ENCODE measurements at regions not wholly inside any gene's neighbourhood (a gene's known extent, or its start where the extent isn't known, plus 50 kb on each side); places are given as distances from the start of the nearest gene placed in this dataset.

- Mint-ChIP-seq H3K27ac (no peak overlapping the region), H3K4me1 (no peaks in the 10 kb centered on the region), H3K9me3 (peaks cover 13% of the 10 kb centered on the region), H3K27me3 (peaks cover 3% of the 10 kb centered on the region), H3K36me3 (ENCODE audit: low read depth) (no peaks in the 10 kb centered on the region), H3K4me3 (no peak overlapping the region)
- no peak for ATAC-seq (replicated peaks)
Observed at GRCh38 chr20:22402550-22402949, 181.8 kb downstream of the FOXA2 start.

- H3K4me3 Mint-ChIP-seq, result no peak overlapping the region
- no peaks in the 10 kb centered on the region for H3K4me1 Mint-ChIP-seq
- ATAC-seq (replicated peaks), result no peak
- no peaks in the 10 kb centered on the region for H3K36me3 Mint-ChIP-seq (ENCODE audit: low read depth)
- no peak overlapping the region for H3K27ac Mint-ChIP-seq
- peaks cover 3% of the 10 kb centered on the region for H3K27me3 Mint-ChIP-seq
- H3K9me3 Mint-ChIP-seq, result peaks cover 13% of the 10 kb centered on the region
Observed at GRCh38 chr20:22400440-22400839, 183.9 kb downstream of the FOXA2 start.

- H3K4me1 Mint-ChIP-seq, result no peaks in the 10 kb centered on the region
- ATAC-seq (replicated peaks), result no peak
- no peaks in the 10 kb centered on the region for H3K27me3 Mint-ChIP-seq
- H3K4me3 Mint-ChIP-seq, result no peak overlapping the region
- H3K27ac Mint-ChIP-seq, result no peak overlapping the region
- no peaks in the 10 kb centered on the region for H3K36me3 Mint-ChIP-seq (ENCODE audit: low read depth)
- peaks cover 11% of the 10 kb centered on the region for H3K9me3 Mint-ChIP-seq
Observed at GRCh38 chr20:22394583-22394982, 189.8 kb downstream of the FOXA2 start.

GRCh38 chr20:22390543-22390903 is 193.8 kb downstream of the FOXA2 start:
- Mint-ChIP-seq H3K27me3 (no peaks in the 10 kb centered on the region), H3K4me3 (no peak overlapping the region), H3K9me3 (no peaks in the 10 kb centered on the region), H3K4me1 (no peaks in the 10 kb centered on the region), H3K27ac (no peak overlapping the region), H3K36me3 (ENCODE audit: low read depth) (no peaks in the 10 kb centered on the region)
- no peak for ATAC-seq (replicated peaks)

- no peaks in the 10 kb centered on the region for H3K4me1 Mint-ChIP-seq
Observed at GRCh38 chr20:22389836-22390542, 194.4 kb downstream of the FOXA2 start.

GRCh38 chr20:22387452-22387851 is 196.9 kb downstream of the FOXA2 start:
- H3K27ac Mint-ChIP-seq, result no peak overlapping the region
- no peaks in the 10 kb centered on the region for H3K27me3 Mint-ChIP-seq
- no peak overlapping the region for H3K4me3 Mint-ChIP-seq
- ATAC-seq (replicated peaks), result no peak
- H3K4me1 Mint-ChIP-seq, result no peaks in the 10 kb centered on the region
- no peaks in the 10 kb centered on the region for H3K36me3 Mint-ChIP-seq (ENCODE audit: low read depth)
- H3K9me3 Mint-ChIP-seq, result no peaks in the 10 kb centered on the region

More at GRCh38 chr20:22389836-22390542, 194.4 kb downstream of the FOXA2 start:
- ATAC-seq (replicated peaks), result no peak
- Mint-ChIP-seq H3K4me3 (no peak overlapping the region), H3K36me3 (ENCODE audit: low read depth) (no peaks in the 10 kb centered on the region), H3K27ac (no peak overlapping the region), H3K27me3 (no peaks in the 10 kb centered on the region), H3K9me3 (no peaks in the 10 kb centered on the region)

GRCh38 chr20:22386306-22386623 is 198.1 kb downstream of the FOXA2 start:
- Mint-ChIP-seq H3K27me3 (no peaks in the 10 kb centered on the region), H3K9me3 (peaks cover 3% of the 10 kb centered on the region), H3K4me1 (no peaks in the 10 kb centered on the region), H3K4me3 (no peak overlapping the region), H3K27ac (no peak overlapping the region), H3K36me3 (ENCODE audit: low read depth) (no peaks in the 10 kb centered on the region)
- no peak for ATAC-seq (replicated peaks)

- no peak for ATAC-seq (replicated peaks)
- Mint-ChIP-seq H3K4me1 (no peaks in the 10 kb centered on the region), H3K36me3 (ENCODE audit: low read depth) (no peaks in the 10 kb centered on the region), H3K27ac (no peak overlapping the region), H3K4me3 (no peak overlapping the region), H3K9me3 (peaks cover 3% of the 10 kb centered on the region), H3K27me3 (no peaks in the 10 kb centered on the region)
Observed at GRCh38 chr20:22385602-22386305, 198.6 kb downstream of the FOXA2 start.

- Mint-ChIP-seq H3K27me3 (no peaks in the 10 kb centered on the region), H3K4me1 (no peaks in the 10 kb centered on the region), H3K27ac (no peak overlapping the region), H3K36me3 (ENCODE audit: low read depth) (no peaks in the 10 kb centered on the region), H3K9me3 (peaks cover 3% of the 10 kb centered on the region), H3K4me3 (no peak overlapping the region)
- no peak for ATAC-seq (replicated peaks)
Observed at GRCh38 chr20:22384978-22385377, 199.4 kb downstream of the FOXA2 start.

- Mint-ChIP-seq H3K36me3 (ENCODE audit: low read depth) (no peaks in the 10 kb centered on the region), H3K9me3 (peaks cover 3% of the 10 kb centered on the region), H3K4me1 (no peaks in the 10 kb centered on the region), H3K4me3 (no peak overlapping the region), H3K27ac (no peak overlapping the region), H3K27me3 (no peaks in the 10 kb centered on the region)
- no peak for ATAC-seq (replicated peaks)
Observed at GRCh38 chr20:22383156-22383555, 201.2 kb downstream of the FOXA2 start.

- Mint-ChIP-seq H3K9me3 (peaks cover 4% of the 10 kb centered on the region), H3K27me3 (no peaks in the 10 kb centered on the region), H3K4me1 (no peaks in the 10 kb centered on the region), H3K4me3 (no peak overlapping the region), H3K27ac (no peak overlapping the region), H3K36me3 (ENCODE audit: low read depth) (no peaks in the 10 kb centered on the region)
- no peak for ATAC-seq (replicated peaks)
Observed at GRCh38 chr20:22382742-22383141, 201.6 kb downstream of the FOXA2 start.

GRCh38 chr20:22381812-22382416 is 202.5 kb downstream of the FOXA2 start:
- ATAC-seq (replicated peaks), result no peak
- H3K4me1 Mint-ChIP-seq, result no peaks in the 10 kb centered on the region
- H3K9me3 Mint-ChIP-seq, result peaks cover 6% of the 10 kb centered on the region
- H3K27ac Mint-ChIP-seq, result no peak overlapping the region
- no peaks in the 10 kb centered on the region for H3K27me3 Mint-ChIP-seq
- H3K36me3 Mint-ChIP-seq (ENCODE audit: low read depth), result no peaks in the 10 kb centered on the region
- H3K4me3 Mint-ChIP-seq, result no peak overlapping the region

GRCh38 chr20:22379472-22379871 is 204.9 kb downstream of the FOXA2 start:
- Mint-ChIP-seq H3K27me3 (no peaks in the 10 kb centered on the region), H3K27ac (no peak overlapping the region), H3K4me1 (no peaks in the 10 kb centered on the region), H3K36me3 (ENCODE audit: low read depth) (no peaks in the 10 kb centered on the region), H3K9me3 (peaks cover 10% of the 10 kb centered on the region), H3K4me3 (no peak overlapping the region)
- ATAC-seq (replicated peaks), result no peak

- no peak overlapping the region for H3K4me3 Mint-ChIP-seq
- ATAC-seq (replicated peaks), result no peak
- peaks cover 11% of the 10 kb centered on the region for H3K9me3 Mint-ChIP-seq
- H3K4me1 Mint-ChIP-seq, result no peaks in the 10 kb centered on the region
- H3K27me3 Mint-ChIP-seq, result no peaks in the 10 kb centered on the region
- H3K27ac Mint-ChIP-seq, result no peak overlapping the region
- no peaks in the 10 kb centered on the region for H3K36me3 Mint-ChIP-seq (ENCODE audit: low read depth)
Observed at GRCh38 chr20:22374678-22375590, 209.4 kb downstream of the FOXA2 start.
